Ishikawa (cell line): ENCODE measurements at regions not wholly inside any gene's neighbourhood (a gene's known extent, or its start where the extent isn't known, plus 50 kb on each side); places are given as distances from the start of the nearest gene placed in this dataset.

ENCODE experiments used
- CEBPB ChIP-seq: IDR thresholded peaks from 2 replicates; pipeline ENCODE4 v1.6.1; 2012
- CREB1 ChIP-seq: IDR thresholded peaks from 2 replicates; pipeline ENCODE4 v1.6.1; 2012; ENCODE audit warnings: low read depth
- EGR1 ChIP-seq: IDR thresholded peaks from 2 replicates; pipeline ENCODE4 v1.6.1; 2012
- EP300 ChIP-seq: IDR thresholded peaks from 2 replicates; pipeline ENCODE4 v1.6.1; 2012; ENCODE audit warnings: borderline replicate concordance
- FOXM1 ChIP-seq: IDR thresholded peaks from 2 replicates; pipeline ENCODE4 v1.6.1; 2012; ENCODE audit warnings: low read depth, borderline replicate concordance
- MAX ChIP-seq: IDR thresholded peaks from 2 replicates; pipeline ENCODE4 v1.6.1; 2012
- NFIC ChIP-seq: IDR thresholded peaks from 2 replicates; pipeline ENCODE4 v1.6.1; 2012
- RAD21 ChIP-seq: IDR thresholded peaks from 2 replicates; pipeline ENCODE4 v1.6.1; 2012; ENCODE audit warnings: low read depth
- REST ChIP-seq: IDR thresholded peaks from 2 replicates; pipeline ENCODE4 v1.6.1; 2012; ENCODE audit warnings: low read depth, mild to moderate bottlenecking
- TAF1 ChIP-seq: IDR thresholded peaks from 2 replicates; pipeline ENCODE4 v1.6.1; 2012; ENCODE audit warnings: low read depth, mild to moderate bottlenecking
- TCF12 ChIP-seq: IDR thresholded peaks from 2 replicates; pipeline ENCODE4 v1.6.1; 2012; ENCODE audit warnings: low read depth
- TEAD4 ChIP-seq: IDR thresholded peaks from 2 replicates; pipeline ENCODE4 v1.6.1; 2012
- USF1 ChIP-seq: IDR thresholded peaks from 2 replicates; pipeline ENCODE4 v1.6.1; 2012
- YY1 ChIP-seq: IDR thresholded peaks from 2 replicates; pipeline ENCODE4 v1.6.1; 2012; ENCODE audit warnings: low read depth
- ZBTB7A ChIP-seq: IDR thresholded peaks from 2 replicates; pipeline ENCODE4 v1.6.1; 2012; ENCODE audit warnings: low read depth

- TF ChIP-seq EP300 (no peak), EGR1 (no peak), REST (no peak), TAF1 (no peak)
Observed at GRCh38 chr15:39144613-39145499, 436.0 kb upstream of the THBS1 start.

GRCh38 chr15:39145854-39146625, 434.8 kb upstream of the THBS1 start:
- TF ChIP-seq TEAD4 (no peak), USF1 (no peak), MAX (no peak), FOXM1 (no peak), CEBPB (no peak), EGR1 (no peak), REST (no peak), EP300 (no peak), RAD21 (no peak), TAF1 (no peak), ZBTB7A (no peak), CREB1 (no peak), YY1 (no peak), NFIC (no peak), TCF12 (no peak)

GRCh38 chr15:39149636-39150150, 431.2 kb upstream of the THBS1 start:
- no peak for TF ChIP-seq TAF1
- TF ChIP-seq RAD21 = no peak
- no peak for TF ChIP-seq USF1
- TF ChIP-seq FOXM1 = no peak
- TF ChIP-seq EP300 = no peak
- TF ChIP-seq YY1 = no peak
- TF ChIP-seq CREB1 = no peak
- no peak for TF ChIP-seq NFIC
- TF ChIP-seq TCF12 = no peak
- TF ChIP-seq TEAD4 = no peak
- TF ChIP-seq MAX = no peak
- no peak for TF ChIP-seq REST
- no peak for TF ChIP-seq CEBPB

GRCh38 chr15:39151545-39151944, 429.3 kb upstream of the THBS1 start:
- TF ChIP-seq RAD21 (no peak), FOXM1 (no peak), CREB1 (no peak), EGR1 (no peak), NFIC (no peak), YY1 (no peak), TAF1 (no peak), USF1 (no peak), MAX (no peak), CEBPB (no peak), TEAD4 (no peak), TCF12 (no peak), EP300 (no peak), REST (no peak), ZBTB7A (no peak)
